HG03432 (cell line): ENCODE measurements at regions not wholly inside any gene's neighbourhood (a gene's known extent, or its start where the extent isn't known, plus 50 kb on each side); places are given as distances from the start of the nearest gene placed in this dataset.
"Not testable (repeated sequence)": the region's sequence is repeated elsewhere in the genome, so short reads cannot be mapped to it uniquely, and the experiment has no call there.

Source experiments
- ATAC-seq: cut with Tn5 transposase; IDR thresholded peaks from one replicate; pipeline ENCODE4 v1.9.1; 2021; ENCODE audit warnings: mild to moderate bottlenecking, moderate library complexity; ENCODE audit not compliant: unreplicated experiment

DNA sequence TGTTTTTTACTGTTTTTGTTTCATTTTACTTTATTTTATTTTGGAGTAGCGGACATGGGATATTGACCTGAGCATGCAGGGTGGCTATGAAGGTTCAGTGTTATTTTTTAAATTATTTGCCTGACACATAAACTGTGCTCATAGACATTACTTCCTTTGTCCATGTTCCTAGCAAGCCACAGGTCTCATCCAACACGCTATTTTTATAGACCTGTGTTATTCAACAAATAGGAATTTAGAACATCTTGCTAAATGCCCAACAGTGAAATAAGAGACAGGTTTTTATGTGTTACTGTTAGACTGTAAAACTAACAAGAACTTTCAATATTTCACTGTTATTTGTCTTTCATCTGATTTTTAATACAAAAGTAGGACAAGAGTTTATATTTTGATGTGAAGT, 756.4 kb downstream of the KCNT2 start:
- ATAC-seq, result no peak

DNA sequence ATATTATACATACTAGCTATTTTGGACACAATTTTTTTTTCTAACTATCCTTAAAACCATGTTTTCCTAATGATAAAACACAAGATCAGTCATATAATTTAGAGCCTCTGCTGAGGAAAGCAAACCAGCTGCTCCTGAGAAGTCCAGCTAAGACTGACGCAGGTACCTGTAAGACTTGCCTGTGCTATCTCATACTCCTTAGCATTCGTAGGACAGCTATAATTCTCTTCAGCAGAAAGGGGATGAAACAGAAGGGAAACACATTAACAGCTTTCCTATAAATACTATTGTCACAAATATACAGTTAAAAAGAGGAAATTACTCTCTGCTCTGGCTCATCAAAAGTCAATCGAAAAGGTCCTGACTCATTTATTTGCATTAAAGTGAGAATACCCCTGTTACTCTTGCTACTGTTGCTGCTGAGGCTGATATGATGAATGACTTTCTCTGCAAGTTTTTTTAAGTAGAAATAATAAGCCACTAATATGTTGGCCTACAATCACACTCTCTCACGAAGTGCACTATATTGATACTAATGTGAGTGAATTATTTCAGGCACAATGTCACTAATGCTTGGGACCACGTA, 757.1 kb downstream of the KCNT2 start:
- ATAC-seq, result no peak

DNA sequence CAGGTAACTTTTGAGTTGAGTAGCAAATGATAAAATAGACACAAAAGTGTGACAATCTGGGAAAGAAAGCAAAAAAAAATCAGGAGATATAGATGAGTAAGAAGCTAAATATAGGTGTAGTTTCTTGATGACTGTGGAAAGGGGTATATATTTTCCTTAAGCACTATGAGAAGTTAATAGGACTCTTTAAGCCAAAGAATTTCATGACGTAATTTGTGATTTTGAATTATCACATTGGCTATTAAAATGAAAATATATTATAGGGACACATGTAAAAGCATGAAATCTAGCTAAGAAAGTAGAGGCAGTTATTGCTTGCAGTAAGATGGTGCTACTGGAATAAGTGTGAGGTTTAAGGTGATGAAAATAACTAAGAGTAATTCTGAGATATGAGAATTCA, 759.1 kb downstream of the KCNT2 start:
- ATAC-seq, result no peak

DNA sequence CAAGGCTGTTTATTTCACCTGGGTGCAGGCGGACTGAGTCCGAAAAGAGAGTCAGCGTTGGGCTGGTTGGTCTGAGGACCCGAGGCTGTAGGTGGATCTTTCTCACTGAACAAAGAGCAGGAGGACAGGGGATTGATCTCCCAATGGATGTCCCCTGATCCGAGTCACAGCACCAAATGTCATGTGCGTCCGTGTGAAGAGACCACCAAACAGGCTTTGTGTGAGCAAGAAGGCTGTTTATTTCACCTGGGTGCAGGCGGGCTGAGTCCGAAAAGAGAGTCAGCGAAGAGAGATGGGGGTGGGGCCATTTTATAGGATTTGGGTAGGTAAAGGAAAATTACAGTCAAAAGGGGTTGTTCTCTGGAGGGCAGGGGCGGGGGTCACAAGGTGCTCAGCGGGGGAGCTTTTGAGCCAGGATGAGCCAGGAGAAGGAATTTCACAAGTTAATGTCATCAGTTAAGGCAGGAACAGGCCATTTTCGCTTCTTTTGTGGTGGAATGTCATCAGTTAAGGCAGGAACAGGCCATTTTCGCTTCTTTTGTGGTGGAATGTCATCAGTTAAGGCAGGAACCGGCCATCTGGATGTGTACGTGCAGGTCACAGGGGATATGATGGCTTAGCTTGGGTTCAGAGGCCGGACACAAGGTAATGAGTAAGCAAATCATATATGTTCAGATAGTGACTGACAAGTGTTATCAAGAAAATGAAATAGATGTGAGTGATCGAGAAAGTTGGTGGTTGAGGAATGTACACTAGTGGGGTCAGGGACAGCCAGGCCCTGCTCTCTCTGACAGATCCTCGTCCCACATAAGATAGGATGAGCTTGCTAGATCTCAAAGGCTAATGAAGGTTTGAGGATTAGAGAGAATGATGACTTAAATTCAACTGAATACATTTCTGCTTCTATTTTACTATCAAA, 760.0 kb downstream of the KCNT2 start:
- not testable (repeated sequence) for ATAC-seq

DNA sequence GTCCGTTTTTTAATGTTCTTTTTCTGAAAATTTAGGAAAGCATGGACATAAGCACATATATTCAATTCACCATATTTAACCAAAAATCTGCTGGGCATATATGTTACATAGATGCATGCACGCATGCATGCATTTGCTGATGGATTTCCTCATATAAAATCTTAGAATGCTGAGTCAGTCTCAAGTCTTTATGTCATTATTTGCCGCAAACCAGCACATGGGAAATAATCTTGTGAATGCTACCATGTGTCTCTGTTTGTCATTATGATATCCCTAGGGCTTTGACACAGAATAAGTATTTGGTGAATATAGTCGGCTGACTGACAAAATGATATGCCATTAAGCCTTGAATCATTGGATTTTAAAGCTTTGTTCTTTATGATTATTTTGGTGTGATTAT, 776.5 kb downstream of the KCNT2 start:
- no peak for ATAC-seq

DNA sequence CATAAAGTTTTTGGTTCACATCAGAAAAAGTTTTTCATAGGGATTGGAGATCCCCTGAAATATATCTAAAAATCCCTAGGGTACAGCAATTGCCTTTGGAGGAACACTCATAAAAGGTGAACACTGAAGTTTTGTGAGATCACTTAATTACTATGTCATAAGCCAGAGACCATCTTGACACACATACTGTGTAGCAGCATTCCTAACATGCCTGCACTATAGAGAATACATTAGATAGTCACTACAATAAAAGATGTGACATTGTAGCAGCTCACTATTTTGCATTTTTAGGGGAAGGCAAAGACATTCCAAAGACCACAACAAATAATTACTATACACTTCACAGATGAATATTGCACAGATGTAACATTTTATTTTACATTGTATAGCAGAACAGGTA, 779.9 kb downstream of the KCNT2 start:
- no peak for ATAC-seq

DNA sequence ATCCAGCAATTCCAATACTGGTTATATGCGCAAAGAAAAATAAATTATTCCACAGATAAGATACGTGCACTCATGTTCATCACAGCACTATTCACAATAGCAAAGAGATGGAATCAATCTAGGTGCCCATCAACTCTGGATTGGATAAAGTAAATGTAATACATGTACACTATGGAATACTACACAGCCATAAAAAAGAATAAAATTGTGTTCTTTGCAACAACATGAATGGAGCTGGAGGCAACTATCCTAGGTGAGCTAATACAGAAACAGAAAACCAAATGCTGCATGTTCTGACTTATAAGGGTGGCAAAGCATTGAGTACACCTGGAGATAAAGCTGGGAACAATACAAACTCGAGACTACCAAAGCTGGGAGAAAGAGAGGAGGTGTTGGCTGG, 787.3 kb downstream of the KCNT2 start:
- no peak for ATAC-seq

DNA sequence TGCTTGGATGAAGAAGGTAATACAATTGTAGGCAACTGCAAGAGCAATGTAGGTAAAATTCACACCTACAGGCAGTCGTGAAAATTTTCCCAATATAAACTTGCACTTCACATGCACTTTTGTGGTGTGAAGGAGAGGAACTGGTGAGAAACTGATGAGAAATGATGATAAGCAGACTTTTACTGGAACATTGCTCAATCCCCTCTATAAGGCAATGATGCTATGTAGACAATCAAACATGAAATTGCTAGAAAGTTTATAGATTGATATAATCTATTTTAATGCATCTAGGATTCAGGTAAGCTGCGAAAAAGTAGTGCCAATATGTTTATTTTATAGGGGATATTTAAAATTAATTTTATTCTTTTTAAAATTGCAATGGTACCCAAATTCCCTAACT, 802.2 kb downstream of the KCNT2 start:
- no peak for ATAC-seq

DNA sequence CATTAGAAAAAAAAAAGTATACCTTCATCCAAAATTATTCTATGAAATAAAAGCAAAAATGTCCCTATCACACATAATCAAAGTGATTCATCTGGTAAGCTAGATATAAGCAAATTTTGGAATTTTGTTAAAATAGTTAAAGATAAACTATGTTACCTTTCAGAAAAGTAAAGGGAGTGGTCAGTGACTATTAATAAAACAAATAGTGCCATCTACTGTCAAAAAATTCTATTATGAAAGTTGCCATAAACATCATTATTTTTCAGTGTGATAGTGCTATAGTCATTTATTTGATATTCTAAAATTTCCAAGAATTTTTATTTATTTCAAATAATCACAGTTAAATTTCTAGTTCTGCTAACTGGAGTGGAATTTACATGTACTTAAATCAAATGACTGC, 803.7 kb downstream of the KCNT2 start:
- ATAC-seq, result no peak

DNA sequence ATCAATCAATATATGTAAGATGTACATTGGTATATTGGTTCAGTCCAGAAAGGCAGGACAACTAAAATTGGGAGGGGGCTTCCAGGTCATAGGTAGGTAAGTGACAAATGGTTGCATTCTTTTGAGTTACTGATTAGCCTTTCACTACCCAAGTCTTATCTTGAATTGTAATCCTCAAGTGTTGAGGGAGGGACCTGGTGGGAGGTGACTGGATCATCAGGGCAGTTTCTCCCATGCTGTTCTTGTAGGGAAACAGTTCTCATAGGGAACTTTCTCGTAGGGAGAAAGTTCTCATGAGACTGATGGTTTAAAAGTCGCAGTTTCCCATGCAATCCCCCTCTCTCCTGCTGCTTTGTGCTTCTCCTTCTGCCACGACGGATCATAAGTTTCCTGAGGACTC, 809.2 kb downstream of the KCNT2 start:
- no peak for ATAC-seq

DNA sequence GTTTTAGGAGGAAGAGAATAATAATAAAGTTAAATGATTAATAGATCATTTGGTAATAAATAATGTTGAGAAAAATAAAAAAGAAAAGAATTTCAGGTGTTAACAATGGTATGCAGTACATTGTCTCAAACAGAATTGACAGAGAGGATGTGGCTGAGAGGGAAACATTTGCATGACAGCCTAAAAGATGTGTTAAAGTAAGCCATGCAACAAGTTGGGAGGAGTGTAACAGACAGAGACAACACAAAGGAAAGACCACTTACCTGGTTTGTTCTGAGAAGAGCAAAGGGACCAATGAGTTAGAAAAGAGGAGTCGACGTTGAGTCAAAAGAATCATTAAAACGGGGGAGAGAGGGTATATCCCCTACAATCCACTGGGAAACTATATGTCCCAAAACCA, 814.0 kb downstream of the KCNT2 start:
- ATAC-seq, result no peak

DNA sequence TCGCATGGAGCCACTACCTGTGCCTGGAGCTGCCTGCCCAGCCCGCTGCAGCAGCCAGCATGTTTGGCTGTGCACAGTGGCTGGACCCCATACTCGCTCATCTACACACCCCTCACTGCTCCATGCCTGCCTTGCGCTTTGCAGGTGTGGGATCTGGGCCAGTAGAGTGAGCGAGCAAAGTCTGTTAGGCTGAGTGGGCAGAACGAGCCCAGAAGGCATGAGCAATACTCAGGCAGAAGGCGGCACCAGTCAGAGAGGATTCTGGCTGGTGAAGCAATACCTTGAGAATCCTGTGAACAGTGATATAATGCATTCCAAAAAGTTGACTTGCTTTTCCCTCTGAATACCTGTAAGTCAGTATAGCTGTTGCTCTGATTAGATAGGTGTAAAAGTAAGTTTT, 816.4 kb downstream of the KCNT2 start:
- ATAC-seq, result no peak

DNA sequence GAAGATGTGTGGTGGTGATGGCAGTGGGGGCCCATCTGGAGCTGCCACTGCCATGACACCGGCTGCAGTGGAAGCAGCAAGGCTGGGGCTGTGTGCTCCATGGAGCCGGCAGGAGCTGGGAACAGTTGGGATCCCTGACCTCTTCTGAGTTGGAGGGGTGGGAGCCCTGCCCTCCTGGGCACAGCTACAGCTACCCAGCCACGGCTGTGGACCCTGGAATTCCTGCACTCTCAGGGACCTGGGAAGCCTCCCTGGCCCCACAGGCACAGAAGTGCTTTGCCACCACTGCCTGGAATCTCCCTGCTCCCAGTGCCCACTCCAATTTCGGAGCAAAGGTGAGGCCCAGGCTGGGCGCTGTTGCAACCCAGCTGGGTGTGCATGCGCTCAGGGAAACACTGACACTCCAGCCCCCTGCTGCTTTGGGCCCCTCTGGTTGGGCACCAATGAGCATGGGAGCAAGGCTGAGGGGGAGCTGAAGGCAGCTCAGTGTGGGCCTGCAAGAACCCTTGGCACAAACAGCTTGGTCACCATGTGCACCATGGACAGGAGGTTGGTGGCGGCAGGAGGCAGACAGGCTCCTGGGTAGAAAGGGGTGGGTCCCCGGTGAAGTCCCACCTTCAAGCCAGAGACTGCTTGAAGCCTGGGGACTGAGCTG, 817.6 kb downstream of the KCNT2 start:
- ATAC-seq, result no peak

DNA sequence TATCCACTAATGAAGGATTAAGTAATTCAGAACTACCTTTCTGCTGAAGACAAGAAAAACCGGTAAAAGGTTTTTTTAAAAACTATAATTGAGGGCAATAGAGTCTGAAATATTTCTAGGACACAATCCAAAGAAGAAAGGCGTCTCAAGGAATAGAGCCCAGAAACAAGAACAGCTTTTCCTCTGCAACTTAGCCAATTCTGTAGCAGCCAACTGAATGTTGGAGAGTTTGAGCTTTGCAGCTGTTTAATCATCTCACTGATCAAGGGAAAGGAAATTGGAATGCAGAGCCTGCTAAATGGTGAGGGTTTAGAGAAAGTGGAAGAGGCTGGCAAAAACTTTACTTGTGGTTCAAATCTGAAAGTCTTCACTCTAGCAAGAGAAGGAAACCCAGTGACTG, 818.9 kb downstream of the KCNT2 start:
- no peak for ATAC-seq

DNA sequence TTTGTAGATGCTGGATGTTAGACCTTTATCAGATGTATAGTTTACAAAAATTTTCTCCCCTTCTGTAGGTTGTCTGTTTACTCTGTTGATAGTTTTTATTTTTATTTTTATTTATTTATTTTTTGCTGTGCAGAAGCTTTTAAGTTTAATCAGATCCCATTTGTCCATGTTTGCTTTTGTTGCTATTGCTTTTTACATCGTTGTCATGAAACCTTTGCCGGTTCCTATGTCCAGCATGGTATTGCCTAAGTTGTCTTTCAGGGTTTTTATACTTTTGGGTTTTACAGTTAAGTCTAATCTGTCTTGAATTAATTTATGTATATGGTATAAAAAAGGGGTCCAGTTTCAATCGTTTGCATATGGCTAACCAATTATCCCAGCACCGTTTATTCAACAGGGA, 819.5 kb downstream of the KCNT2 start:
- ATAC-seq, result no peak

DNA sequence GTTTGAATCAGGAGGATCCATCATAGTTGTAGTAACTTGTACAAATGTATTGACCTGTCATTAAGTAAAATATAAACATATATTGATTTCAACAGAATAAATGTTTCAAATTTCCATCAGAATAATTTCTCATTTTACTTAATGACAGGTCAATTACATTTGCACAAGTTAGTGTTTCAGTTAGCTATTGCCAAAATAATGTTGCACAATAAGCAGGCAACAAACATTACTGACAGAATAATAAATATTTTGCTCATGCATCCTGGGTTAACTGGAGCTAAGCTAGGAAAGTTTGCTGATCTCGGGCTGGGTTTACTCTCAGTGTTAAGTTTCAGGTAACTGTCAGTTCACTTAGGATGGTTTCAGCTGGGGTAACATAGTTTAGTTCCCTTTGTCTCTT, 822.4 kb downstream of the KCNT2 start:
- ATAC-seq, result no peak

DNA sequence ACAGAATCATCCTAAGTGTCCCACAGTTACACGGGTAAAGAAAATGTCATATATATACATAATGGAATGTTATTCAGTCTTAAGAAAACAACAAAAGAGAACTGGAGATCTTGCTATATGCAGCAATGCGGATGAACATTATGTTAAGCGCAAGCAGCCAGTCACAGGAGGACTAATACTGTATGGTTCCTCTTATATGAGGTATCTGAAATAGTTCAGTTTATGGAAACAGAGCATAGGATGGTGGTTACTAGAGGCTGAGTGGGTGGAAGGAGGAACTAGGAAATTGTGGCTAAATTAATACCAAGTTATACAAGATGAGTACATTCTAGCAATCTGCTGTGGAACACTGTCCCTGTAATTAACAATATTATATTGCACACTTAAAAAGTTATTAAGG, 834.3 kb downstream of the KCNT2 start:
- no peak for ATAC-seq

DNA sequence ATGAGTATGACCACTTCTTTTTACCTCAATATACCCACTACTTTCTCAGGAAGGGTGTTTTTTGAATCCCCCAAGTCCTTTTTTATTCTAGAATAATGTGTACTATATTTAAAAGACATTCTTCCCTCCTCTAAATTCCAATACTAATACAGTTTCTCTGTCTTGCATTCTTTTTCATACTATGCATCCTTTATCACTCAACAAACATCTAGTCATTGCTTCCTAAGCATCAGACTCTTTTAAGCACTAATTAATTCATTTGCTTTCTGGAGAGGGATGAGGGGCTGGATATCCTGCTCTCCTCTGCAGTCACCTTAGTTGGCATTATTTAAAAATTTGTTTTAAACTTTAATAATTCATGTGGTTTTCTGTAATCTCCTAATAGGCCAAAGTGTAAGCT, 838.8 kb downstream of the KCNT2 start:
- no peak for ATAC-seq

DNA sequence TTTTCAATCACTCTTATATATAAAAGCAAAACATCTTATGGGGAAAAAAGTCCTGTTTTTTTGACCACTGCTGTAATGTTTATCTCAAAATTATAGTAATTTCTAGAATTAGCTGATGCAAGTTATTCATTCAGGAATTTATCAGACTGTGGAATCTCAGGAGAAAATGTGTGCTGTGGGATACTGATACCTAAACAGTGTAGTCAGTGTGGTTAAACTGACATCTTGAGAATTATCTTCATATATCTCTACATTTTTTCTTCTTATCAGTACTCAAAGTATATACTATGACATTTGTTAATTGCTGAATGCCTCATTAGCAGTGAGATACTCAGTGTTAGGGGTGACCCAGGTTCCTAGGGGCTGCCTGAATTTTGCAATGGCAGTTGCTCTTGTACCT, 839.3 kb downstream of the KCNT2 start:
- ATAC-seq, result no peak

DNA sequence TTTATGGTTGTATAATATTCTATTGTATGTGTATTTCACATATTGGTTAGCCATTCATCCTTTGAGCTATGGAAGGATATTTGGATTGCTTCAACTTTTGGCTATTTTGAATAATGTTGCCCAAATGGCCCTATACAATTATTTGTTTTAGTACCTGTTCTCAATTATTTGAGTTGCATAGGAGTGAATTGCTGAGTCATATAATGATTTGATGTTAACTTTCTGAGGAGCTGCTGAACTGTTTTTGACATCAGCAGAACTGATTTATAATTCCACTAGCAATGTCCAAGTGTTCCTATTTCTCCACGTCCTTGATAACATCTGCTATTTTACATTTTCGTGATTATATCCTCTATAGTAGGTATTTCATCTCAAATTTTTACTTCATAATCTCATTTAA, 839.9 kb downstream of the KCNT2 start:
- ATAC-seq, result no peak

DNA sequence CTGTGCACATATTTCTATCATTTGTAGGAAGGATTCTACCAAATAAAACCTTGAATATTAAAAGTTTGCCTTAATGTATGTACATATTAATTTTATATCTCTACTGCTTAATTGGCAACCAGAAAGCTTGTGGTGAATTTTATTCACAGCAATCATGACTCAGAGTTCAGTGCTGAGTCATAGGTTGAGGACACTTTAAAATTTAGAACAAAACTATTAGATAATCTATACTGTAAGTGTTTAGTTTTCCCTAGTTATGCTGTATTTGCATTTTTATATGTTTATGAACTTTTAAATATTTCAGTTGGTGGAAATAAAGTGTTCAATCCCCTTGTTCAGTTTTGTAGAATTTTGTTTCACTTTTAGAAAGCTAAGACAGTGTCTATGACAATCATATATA, 841.5 kb downstream of the KCNT2 start:
- ATAC-seq, result no peak

DNA sequence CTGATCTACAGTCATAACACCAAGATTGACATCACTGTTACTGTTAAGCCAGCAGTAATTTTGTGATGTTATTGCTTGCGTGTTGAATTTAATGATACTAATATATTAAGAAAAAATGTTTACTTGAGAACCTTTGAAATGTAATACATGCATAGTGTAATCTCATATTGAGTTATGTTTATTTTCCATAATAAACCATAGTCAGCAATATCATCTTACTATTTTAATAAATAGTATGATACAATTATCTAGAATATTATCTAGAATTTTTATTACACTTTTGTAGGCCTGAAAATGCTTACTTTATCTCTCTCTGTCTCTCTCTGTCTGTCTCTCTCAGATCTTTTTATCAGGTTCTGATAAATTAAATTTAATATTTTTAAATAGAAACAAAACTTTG, 843.1 kb downstream of the KCNT2 start:
- no peak for ATAC-seq
